GM18505 (cell line): ENCODE measurements at regions not wholly inside any gene's neighbourhood (a gene's known extent, or its start where the extent isn't known, plus 50 kb on each side); places are given as distances from the start of the nearest gene placed in this dataset.

Experiments used
- ATAC-seq: cut with Tn5 transposase; IDR thresholded peaks from one replicate; pipeline ENCODE4 v1.9.1; 2021; ENCODE audit not compliant: unreplicated experiment
- POLR2A ChIP-seq: IDR thresholded peaks from 4 replicates; pipeline ENCODE4 v1.6.1; 2011; ENCODE audit warnings: borderline replicate concordance; ENCODE audit not compliant: insufficient read depth, insufficient read length; ENCODE audit errors: extremely low read depth

DNA sequence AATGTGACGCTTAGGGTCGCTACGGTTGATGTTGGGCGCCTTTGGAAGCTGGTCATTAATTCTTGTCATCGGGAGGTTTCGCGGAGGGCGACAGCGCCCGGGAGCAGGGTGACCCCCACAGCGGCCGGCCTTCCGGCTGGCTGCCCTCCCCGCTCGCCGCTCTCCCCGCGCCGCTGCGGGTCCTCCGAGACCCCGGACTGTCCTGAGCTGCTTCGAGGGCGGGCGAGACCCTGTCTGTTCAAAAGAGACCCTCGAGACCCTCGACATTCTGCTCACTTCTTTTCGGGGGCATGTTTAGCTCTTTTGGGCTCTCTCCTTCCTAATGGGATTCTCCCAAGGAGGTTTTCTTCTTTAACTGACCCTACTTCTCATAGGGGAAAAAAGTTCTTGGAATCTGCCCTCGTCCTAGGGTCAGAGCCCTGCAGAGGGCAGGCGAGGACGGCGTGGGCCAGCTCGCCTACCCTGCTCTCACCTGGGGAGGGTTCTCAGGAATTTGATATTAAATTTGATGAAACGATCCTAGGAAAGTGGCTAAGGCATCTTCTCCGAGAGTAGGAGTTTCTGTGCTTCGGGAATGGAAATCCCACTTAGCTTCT, 257.0 kb downstream of the OTUD1 start:
- TF ChIP-seq POLR2A, result no peak
- ATAC-seq, result no peak

DNA sequence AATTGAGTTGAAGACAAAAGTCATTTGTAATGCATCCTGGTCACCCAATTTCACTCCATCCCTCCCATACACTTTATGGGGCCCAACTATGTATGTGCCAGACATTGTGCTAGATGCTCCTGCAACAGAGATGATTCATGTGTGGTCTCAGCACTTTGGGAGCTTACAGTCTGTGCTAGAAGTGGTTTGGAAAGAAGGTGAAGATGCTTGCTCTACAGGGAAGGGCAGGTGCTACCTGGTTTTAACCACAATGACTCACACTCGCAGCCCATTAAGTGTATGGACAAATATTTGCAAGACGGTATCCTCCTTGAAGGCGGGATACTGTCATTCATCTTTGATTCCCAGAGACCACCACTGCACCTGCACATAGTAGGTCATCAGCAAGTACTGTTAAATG, 257.6 kb downstream of the OTUD1 start:
- no peak for TF ChIP-seq POLR2A
- no peak for ATAC-seq

DNA sequence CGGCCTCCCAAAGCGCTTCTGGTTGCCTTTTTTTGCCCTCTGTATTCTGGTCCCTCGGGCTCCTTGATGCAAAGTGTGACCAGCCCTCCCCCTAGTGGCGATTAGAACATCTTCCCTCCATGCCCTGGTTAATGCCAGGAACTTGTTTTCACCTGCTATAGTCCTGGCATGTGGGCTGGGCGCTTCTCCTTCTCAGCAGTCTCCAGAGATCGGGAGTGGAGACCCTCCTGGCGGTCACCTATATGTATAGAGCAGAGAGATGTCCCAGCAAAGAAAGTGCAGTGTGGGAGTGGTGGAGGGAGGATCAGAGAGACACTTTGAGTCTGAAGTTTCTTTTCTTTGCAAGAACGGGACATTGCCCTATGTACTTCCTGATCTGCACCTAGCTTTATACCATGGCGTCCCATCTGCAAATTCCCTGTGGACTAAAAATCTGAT, 264.1 kb downstream of the OTUD1 start:
- peak; percentile 93 for ATAC-seq
- TF ChIP-seq POLR2A, result no peak

DNA sequence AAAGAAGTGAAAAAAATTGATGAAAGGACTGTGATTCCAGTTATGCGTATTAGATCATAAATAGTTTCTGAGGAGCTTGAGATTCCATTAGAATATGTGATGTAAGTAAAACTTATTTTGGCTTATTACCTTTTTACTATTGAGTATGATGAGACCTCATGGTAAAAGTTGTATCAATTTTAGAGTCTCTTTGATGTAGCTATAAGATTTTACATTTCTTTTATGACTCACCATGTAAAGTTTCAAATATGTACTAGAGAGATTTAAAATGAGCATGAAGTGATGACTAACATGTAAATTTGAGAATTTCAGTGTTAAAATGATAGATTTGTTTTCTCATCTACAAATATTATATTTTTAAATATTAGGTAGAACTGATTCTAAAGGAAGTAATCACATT, 276.5 kb downstream of the OTUD1 start:
- no peak for TF ChIP-seq POLR2A
- no peak for ATAC-seq

DNA sequence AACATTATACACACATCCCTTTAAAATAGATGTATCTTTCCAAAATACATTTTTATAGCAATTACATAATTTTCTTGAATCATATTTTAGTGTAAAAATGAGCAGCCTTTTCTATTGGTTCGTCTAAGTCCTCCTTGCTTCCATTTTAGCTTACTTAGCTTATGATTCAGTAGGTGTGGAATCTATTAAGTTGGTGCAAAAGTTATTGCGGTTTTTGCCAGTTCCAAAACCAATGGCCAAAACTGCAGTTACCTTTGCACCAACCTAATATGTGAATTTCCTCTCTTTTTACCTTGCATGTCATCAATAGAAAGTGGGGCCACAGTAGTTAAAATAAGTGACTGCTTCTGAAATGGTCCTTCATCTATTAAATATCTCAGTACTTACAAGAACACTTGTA, 279.0 kb downstream of the OTUD1 start:
- no peak for ATAC-seq
- TF ChIP-seq POLR2A, result no peak

DNA sequence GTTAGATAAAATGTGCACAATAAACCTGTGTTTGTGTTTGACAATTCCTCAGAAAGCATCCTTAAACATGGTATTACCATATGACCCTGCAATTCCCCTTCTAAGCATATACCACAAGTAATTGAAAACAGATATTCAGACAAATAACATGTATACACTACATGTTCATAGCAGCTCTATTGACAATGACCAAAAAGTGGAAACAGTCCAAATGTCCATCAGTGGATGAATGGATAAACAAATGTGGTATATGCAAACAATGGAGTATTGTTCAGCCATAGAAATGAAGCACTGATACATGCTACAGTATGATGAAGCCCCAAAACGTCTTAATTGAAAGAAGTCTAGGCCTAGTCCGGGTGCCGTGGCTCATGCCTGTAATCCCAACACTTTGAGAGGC, 280.1 kb downstream of the OTUD1 start:
- no peak for TF ChIP-seq POLR2A
- ATAC-seq, result no peak

DNA sequence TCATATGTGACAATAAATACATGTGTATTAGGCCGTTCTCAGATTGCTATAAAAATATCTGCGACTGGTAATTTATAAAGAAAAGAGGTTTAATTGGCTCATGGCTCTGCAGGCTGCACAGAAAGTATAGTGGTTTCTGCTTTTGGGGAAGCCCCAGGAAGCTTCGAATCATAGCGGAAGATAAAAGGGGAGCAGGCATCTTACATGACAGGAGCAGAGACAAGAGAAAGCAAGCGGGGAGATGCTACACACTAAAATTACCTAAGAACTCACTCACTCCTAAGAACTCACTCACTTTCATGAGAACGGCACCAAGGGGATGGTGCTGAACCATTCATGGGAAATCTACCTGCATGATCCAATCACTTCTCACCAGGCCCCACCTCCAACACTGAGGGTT, 284.9 kb downstream of the OTUD1 start:
- no peak for TF ChIP-seq POLR2A
- no peak for ATAC-seq

DNA sequence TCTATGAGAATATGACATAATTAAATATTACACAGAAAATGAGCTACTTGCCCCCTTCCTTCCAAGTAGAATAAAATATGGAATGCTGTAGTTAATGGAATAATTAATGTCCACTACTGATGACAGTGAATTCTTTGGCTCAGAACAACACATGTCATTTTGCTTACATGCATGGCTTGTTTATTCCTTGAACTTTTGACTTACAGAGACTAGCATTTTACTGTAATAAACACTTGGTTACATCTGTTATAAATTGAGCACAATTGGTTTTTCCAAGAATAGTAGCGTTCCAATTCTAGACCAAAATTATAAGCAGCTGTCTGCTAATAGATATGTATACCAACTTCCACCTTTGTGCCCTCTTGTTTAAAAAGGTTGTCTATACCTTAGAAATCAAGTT, 286.7 kb downstream of the OTUD1 start:
- TF ChIP-seq POLR2A, result no peak
- ATAC-seq, result no peak

DNA sequence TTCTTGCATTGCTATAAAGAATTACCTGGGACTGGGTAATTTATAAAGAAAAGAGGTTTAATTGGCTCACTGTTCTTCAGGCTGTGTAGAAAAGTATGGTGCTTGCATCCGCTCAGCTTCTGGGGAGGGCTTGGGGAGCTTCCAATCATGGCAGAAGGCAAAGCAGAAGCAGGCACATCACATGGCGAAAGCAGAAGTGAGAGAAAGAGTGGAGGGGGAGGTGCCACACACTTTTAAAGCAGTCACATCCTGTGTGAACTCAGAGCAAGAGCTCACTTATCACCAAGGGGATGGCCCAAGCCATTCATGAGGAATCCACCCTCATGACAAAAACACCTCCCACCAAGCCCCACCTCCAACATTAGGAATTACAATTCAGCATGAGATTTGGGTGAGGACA, 303.5 kb downstream of the OTUD1 start:
- TF ChIP-seq POLR2A, result no peak
- peak; percentile 100 for ATAC-seq

DNA sequence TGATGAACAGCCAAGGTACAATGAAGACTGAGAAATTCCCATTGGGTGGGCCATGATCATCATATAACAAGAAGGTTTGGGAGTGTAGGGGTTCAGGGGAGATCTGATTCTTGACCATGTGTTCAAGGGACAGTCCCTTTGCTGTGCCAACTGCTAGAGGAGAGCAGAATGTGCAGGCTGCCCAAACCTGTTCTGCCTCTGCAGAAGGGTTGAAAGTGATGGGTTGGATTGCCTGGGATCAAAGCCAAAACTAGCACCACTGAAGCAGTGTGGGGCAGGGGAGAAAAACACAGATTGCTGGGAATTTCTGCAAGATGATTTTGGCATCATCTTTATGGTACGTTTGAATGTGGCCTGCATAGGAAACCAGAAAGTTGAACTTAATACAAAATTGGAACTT, 303.9 kb downstream of the OTUD1 start:
- peak; percentile 15 for ATAC-seq
- TF ChIP-seq POLR2A, result no peak

DNA sequence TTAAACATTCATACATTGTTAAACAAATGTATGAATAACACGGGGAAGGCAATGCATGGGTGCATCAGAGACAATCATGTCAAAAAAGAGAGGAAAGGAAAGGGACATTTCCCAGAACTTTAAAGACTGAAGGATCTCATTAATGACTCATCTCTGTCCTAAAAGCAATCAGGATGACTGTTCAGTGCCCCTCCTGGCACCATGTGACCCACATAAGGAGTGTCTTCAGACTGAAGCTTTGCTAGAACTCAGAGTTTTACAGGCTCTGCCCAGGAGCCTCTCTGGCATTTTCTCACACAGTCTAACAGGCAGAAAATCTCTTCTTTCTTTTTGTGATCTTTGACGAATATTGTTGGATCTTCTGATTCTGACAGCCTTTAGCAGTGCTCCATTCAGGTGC, 315.3 kb downstream of the OTUD1 start:
- no peak for ATAC-seq
- no peak for TF ChIP-seq POLR2A

DNA sequence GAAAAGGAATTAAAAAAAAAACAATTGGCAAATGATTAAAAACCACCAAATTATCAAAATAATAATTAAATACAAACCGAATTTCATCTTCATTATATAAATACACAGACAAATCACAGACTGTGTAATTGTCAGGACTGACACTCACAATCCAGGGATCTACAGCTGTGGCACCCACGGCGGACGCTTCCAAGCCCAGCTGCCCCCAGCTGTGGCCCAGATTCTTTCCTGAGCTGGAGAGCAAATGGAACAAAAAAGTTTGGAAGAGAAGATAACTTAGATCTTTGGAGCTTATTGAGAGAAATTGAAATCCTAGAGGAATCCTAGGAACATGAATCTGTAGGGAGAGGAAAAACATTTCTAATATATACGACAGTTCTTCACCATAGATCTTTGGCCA, 316.1 kb downstream of the OTUD1 start:
- no peak for ATAC-seq
- no peak for TF ChIP-seq POLR2A

DNA sequence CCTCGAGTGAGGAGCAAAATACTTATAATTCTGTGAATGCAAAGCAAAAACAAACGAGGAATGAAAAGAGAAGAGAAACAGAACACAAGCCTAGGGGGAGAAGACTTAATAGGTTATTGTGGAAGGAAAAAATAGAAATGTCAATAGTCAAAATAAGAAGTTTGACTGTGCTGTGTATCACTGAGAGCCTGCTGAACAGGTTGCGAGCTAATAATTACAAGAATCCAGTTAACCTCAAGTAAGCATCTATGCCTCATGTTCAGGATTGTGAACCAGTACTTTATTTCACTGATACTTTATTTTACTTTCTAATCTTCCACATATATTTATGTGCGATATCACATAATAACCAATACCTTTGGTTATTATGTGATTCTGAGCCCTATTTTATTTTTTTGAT, 316.7 kb downstream of the OTUD1 start:
- ATAC-seq, result no peak
- TF ChIP-seq POLR2A, result no peak

DNA sequence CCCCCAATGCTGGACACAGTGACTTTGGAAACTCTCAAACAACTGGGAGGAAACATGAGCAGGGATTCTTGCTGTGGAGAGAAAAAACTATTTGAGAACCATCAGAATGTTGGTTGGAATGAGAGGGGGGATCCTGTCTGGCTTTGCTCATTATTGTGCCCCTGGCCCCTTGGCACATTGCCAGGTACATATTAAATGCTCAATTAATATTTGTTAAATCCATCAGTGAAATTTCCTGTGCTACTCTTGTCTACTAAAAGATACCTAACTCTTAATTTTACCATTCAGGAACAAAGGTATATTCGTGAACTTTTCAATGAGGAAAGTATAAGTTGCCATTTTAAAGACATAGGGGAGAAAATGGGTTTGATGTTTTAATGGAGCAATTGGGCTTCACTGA, 329.4 kb downstream of the OTUD1 start:
- ATAC-seq, result no peak
- TF ChIP-seq POLR2A, result no peak

DNA sequence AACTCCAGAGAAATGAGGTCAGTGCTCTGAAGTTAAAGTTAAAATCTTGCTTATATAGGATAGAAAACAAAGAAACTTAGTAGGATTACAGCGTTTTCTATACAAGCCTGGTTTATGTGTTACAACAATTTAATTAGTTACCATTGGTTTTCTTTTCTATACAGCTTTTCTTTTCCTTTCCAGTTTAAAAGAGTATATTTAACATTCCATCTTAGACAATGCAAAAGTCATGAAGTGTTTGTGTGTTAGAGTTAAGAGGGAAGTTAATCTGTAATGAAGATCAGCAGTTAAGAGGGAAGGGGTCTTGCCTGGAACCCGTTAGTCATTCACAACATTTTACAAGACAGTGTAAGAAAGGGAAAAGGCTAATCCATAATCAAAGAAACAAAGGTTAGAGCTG, 338.3 kb downstream of the OTUD1 start:
- no peak for TF ChIP-seq POLR2A
- ATAC-seq, result no peak

DNA sequence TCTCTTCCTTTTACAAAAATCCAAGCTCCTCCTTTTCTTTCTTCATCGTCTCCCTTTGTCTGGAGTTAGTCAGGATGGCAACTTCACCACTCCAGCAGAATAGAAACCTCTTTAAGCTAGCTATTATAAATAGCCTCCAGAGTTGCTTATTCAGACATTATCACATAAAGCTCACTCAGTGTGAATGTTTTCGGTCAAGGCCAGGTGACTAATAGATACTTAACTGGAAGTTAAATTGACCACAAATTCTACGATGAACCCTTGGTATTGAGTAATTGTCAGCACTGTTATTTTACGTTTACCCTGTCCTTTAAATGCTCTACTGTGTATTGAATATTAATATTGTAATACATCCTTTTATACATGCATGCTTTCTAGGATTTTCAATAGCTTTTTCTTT, 340.4 kb downstream of the OTUD1 start:
- TF ChIP-seq POLR2A, result no peak

DNA sequence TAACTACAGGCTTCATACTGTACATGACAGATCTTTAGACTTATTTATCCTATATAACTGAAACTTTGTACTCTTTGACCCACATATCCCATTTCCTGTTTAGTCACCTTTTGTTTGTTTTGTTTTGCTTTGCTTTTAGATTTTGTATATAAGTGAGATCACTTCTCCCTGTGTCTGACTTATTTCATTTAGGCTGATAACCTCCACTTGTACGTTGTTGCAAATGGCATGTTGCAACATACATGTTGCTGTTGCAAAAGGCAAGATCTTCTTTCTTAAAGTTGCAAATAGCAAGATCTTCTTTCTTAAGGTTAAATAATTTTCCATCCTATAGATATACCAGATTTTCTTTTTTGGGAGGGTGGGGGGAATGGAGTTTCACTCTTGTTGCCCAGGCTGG, 341.5 kb downstream of the OTUD1 start:
- no peak for TF ChIP-seq POLR2A
- no peak for ATAC-seq

More for the DNA sequence above, 340.4 kb downstream of the OTUD1 start:
- no peak for ATAC-seq
